ENCODE measurements at regions not wholly inside any gene's neighbourhood (a gene's known extent, or its start where the extent isn't known, plus 50 kb on each side); places are given as distances from the start of the nearest gene placed in this dataset.

DNA sequence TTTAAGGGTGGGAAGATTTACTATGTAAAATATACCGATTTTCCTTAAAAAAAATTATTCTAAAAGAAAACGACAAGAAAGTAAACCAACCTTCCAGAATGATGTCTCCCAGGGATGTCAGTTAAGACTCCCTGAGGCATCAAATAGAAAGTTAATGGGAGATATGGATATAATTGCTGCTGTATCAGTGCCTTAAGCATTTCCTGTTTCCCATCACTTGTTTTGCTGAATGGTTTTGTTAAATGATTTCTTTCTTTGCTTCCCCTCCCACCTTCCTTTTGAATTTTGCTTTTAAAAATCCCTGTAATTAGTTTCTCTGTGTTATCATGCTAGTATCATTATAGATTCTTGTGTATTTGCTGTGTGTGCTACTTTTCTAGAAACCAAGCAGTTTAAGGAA, 154.3 kb upstream of the CWC22 start:
- ChIA-PET POLR2A (no interaction called here), CTCF (no interaction called here)
- no peak overlapping the region for H3K4me3 ChIP-seq (ENCODE audit: low read depth, low read length)
- DNase-seq (ENCODE audit: low read depth, low spot score), result no peak
- TF ChIP-seq, protein P1, sequence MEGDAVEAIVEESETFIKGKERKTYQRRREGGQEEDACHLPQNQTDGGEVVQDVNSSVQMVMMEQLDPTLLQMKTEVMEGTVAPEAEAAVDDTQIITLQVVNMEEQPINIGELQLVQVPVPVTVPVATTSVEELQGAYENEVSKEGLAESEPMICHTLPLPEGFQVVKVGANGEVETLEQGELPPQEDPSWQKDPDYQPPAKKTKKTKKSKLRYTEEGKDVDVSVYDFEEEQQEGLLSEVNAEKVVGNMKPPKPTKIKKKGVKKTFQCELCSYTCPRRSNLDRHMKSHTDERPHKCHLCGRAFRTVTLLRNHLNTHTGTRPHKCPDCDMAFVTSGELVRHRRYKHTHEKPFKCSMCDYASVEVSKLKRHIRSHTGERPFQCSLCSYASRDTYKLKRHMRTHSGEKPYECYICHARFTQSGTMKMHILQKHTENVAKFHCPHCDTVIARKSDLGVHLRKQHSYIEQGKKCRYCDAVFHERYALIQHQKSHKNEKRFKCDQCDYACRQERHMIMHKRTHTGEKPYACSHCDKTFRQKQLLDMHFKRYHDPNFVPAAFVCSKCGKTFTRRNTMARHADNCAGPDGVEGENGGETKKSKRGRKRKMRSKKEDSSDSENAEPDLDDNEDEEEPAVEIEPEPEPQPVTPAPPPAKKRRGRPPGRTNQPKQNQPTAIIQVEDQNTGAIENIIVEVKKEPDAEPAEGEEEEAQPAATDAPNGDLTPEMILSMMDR (IDR thresholded peaks at IDR 0.05; ENCODE audit: insufficient read depth, low read length, missing control alignments), result no peak

DNA sequence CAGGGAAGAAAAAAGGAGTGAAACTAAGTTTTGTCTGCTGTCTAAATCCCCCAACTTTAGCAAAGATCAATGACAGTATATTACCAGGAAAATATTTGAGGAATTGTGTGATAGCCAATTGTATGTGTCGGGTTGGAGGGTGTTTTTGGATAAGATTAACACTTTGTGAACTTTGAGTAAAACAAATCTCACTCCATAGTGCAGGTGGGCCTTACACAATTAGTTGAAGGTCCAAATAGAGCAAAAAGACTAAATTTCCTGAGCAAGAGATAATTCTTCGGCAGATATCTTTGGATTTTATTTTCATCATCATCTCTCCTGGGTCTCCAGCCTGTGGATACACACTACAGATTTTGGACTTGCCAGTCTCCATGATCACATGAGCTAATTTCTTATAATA, 152.8 kb upstream of the CWC22 start:
- TF ChIP-seq, protein P1 (IDR thresholded peaks at IDR 0.05; ENCODE audit: insufficient read depth, low read length, missing control alignments), result no peak
- ChIA-PET CTCF (no interaction called here), POLR2A (no interaction called here)
- no peak overlapping the region for H3K4me3 ChIP-seq (ENCODE audit: low read depth, low read length)
- no peak for DNase-seq (ENCODE audit: low read depth, low spot score)

DNA sequence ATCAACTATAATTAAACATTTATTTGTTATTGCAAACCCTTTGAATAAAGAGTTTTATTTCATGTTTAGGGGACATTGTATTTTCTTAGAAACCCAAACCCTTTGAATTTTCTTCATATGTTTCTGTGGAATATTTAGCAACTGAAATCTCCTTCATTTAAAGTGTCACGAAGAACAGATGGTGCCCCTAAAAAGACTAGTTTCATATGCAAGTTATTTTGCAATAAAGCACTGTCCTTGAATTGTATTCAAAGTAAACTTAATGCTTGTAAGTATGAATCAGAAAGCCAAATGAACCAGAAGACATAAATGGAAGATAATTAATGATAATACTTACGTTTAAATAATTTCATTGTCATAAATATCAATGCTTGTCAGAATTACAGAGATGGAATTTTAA, 151.9 kb upstream of the CWC22 start:
- TF ChIP-seq, protein P1 (IDR thresholded peaks at IDR 0.05; ENCODE audit: insufficient read depth, low read length, missing control alignments), result no peak
- ChIA-PET CTCF (no interaction called here), POLR2A (no interaction called here)
- no peak overlapping the region for H3K4me3 ChIP-seq (ENCODE audit: low read depth, low read length)
- no peak for DNase-seq (ENCODE audit: low read depth, low spot score)

DNA sequence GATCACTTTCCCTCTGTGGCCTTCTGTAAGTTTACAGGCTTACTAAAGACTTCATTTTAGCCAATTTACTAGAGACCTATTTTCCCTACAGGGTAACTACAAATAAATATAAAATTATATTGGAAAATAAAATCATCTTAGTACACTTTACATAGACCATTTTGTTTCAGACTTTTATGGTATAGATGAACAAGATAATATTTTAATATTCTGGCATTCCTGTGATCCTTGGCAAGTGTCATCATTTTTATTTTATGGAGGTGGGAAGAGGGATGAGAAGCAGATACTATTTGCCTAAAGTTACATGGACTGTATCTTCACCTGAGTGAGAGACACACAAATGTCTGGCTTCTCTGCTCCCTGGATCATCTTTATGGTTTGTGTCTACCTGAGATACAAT, 149.6 kb upstream of the CWC22 start:
- TF ChIP-seq, protein P1 (IDR thresholded peaks at IDR 0.05; ENCODE audit: insufficient read depth, low read length, missing control alignments), result no peak
- no peak overlapping the region for H3K4me3 ChIP-seq (ENCODE audit: low read depth, low read length)
- ChIA-PET CTCF (interaction anchor here (0.7 to 1.2 kb wide), 2 partner anchors 31 to 735 kb away, joined by 3 read pairs; no protein-coding TSS in a partner anchor), POLR2A (no interaction called here)
- no peak for DNase-seq (ENCODE audit: low read depth, low spot score)

DNA sequence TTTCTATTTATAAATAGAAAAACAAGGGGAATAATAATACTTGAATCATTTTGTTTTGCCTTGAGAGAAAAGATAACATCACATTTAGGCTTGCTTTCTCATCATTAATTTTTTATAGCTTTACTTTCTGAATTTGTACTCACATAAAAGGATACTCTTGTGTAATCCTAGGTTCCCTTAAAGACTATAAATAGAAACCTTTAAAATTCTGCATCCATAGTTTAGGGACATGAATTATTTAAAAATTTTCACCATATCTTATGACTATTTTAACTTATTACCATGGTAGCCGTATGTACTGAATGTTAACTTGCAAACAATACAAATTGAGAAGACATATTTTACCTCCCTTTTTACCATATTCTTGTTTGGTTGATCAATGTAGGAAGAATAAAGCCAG, 143.5 kb upstream of the CWC22 start:
- H3K4me3 ChIP-seq (ENCODE audit: low read depth, low read length), result no peak overlapping the region
- POLR2A ChIA-PET, result no interaction called here
- CTCF ChIA-PET, result no interaction called here
- DNase-seq (ENCODE audit: low read depth, low spot score), result no peak
- TF ChIP-seq, protein P1 (IDR thresholded peaks at IDR 0.05; ENCODE audit: insufficient read depth, low read length, missing control alignments), result no peak

DNA sequence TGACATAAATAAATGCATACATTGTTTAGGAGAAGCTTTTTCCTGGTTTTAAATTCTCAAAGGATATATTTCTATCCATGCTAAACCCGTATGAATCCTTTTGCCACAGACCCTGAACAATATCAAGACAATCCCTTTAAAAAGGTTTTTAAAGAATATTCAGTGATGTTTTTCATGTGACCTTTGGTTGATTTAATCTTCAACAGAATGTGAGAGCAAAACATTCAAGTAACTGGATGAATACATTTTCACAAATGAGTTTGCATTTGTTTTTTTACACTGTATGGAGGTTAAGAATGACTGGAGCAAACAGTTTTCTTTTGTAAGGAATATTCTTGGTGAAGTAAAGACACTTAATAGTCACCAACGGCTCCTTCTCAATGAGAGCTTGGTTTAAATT, 139.4 kb upstream of the CWC22 start:
- H3K4me3 ChIP-seq (ENCODE audit: low read depth, low read length), result no peak overlapping the region
- CTCF ChIA-PET, result no interaction called here

More for the DNA sequence above, 139.4 kb upstream of the CWC22 start:
- POLR2A ChIA-PET, result no interaction called here
- TF ChIP-seq, protein P1 (IDR thresholded peaks at IDR 0.05; ENCODE audit: insufficient read depth, low read length, missing control alignments), result no peak
- no peak for DNase-seq (ENCODE audit: low read depth, low spot score)
